ENCODE measurements at regions not wholly inside any gene's neighbourhood (a gene's known extent, or its start where the extent isn't known, plus 50 kb on each side); places are given as distances from the start of the nearest gene placed in this dataset.

DNA sequence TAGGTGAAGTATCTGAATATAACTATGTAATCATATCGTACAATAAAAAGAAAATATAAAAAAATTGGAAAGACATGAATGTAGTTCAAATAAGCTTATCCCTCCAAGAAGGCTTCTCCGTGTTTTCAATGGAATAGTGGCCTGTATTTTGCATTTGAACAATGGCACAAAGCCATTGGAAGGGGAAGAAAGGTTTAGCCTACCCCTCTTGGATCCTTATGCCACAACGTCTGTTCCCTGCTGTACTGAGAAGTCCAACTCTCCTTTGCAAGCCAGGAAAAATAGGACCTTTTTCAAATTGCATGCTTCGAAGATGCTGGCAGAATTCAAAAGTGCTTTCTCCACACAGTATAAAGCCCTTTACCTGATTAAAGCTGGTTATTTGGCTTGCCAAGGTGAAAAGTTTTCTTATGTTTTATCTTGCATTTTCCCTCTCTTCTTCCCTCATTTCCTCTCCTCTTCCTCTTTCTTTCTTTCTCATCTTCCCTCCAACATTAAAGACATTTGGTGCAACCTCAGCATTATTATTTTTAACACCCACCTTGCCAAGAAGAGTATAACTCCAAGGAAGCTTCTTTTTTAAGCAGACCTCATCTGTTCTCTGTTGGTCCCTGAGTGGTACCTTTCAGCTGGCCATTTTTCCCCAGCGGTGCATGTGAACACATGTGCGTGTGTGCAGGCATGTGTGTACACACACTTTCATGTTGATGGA lies 968.6 kb upstream of the RBFOX1 start:
- H3K4me1 ChIP-seq = no peaks in the 10 kb centered on the region

GRCh38 chr16:6363396-6363795 lies 969.2 kb upstream of the RBFOX1 start:
- in situ Hi-C loops (cut with MboI; ENCODE audit: low pct_ligation_motif_present in 1 of 4, low pct_unique_long_range_greater_than_20kb in 1 of 4, low sequenced_read_pairs in 3 of 4) = loop anchor here in 1 of 4 donors (10.0 kb wide), 1 partner anchor 59 kb away; no protein-coding TSS in a partner anchor
- intact Hi-C loops (cut with DNase I; ENCODE audit: low total_unique reads) = no loop called here
- no peak for DNase-seq
- WGBS, 2 donors (ENCODE audit: low coverage in 1 of 2) = 87 to 90% methylated on average over 11 of the region's 11 CpGs
- Histone ChIP-seq H3K4me1 (no peaks in the 10 kb centered on the region), H3K27me3 (no peaks in the 10 kb centered on the region), H3K36me3 (no peaks in the 10 kb centered on the region), H3K4me3 (no peak overlapping the region), H3K9me3 (no peaks in the 10 kb centered on the region), H3K27ac (no peak overlapping the region)
- TF ChIP-seq POLR2A (IDR thresholded peaks at IDR 0.05) (no peak), EP300 (IDR thresholded peaks at IDR 0.05; ENCODE audit: low read depth) (no peak), POLR2AphosphoS5 (IDR thresholded peaks at IDR 0.05) (no peak)
- TF ChIP-seq, protein P1, sequence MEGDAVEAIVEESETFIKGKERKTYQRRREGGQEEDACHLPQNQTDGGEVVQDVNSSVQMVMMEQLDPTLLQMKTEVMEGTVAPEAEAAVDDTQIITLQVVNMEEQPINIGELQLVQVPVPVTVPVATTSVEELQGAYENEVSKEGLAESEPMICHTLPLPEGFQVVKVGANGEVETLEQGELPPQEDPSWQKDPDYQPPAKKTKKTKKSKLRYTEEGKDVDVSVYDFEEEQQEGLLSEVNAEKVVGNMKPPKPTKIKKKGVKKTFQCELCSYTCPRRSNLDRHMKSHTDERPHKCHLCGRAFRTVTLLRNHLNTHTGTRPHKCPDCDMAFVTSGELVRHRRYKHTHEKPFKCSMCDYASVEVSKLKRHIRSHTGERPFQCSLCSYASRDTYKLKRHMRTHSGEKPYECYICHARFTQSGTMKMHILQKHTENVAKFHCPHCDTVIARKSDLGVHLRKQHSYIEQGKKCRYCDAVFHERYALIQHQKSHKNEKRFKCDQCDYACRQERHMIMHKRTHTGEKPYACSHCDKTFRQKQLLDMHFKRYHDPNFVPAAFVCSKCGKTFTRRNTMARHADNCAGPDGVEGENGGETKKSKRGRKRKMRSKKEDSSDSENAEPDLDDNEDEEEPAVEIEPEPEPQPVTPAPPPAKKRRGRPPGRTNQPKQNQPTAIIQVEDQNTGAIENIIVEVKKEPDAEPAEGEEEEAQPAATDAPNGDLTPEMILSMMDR (IDR thresholded peaks at IDR 0.05) = no peak

More for the DNA sequence above, 968.6 kb upstream of the RBFOX1 start:
- in situ Hi-C loops (cut with MboI; ENCODE audit: low pct_ligation_motif_present in 1 of 4, low pct_unique_long_range_greater_than_20kb in 1 of 4, low sequenced_read_pairs in 3 of 4) (loop anchor here in 1 of 4 donors (10.0 kb wide), 1 partner anchor 59 kb away; no protein-coding TSS in a partner anchor), intact Hi-C loops (cut with DNase I; ENCODE audit: low total_unique reads) (no loop called here)
- H3K36me3 ChIP-seq = no peaks in the 10 kb centered on the region
- no peak overlapping the region for H3K4me3 ChIP-seq
- no peak for DNase-seq
- no peaks in the 10 kb centered on the region for H3K9me3 ChIP-seq
- WGBS, 2 donors (ENCODE audit: low coverage in 1 of 2) = 59 to 72% methylated on average over 4 to 6 of the region's 6 CpGs
- H3K27ac ChIP-seq = no peak overlapping the region
- no peak for TF ChIP-seq POLR2A (IDR thresholded peaks at IDR 0.05)
- TF ChIP-seq, protein P1 (IDR thresholded peaks at IDR 0.05) = no peak
- no peak for TF ChIP-seq EP300 (IDR thresholded peaks at IDR 0.05; ENCODE audit: low read depth)
- TF ChIP-seq POLR2AphosphoS5 (IDR thresholded peaks at IDR 0.05) = no peak
- H3K27me3 ChIP-seq = no peaks in the 10 kb centered on the region

DNA sequence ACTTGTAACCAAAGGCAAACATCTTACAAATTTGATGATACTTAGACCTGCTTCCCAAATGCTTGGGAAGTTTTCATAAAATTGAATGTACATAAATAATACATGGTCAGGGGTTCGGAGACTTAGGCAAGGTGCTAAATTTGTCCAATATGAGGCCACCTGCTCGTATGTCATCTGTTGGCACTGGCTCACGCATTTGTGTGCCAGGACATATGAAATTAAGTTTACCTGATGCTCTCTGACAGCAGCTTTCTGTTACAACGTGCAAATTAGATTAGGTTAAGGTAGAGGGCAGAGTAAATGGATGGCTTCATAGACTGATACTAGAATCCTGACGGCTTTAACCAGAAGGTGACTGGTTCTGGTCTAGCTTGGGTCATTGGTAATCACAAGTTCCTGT lies 970.3 kb upstream of the RBFOX1 start:
- no peak for DNase-seq
- Histone ChIP-seq H3K4me1 (no peaks in the 10 kb centered on the region), H3K9me3 (no peaks in the 10 kb centered on the region), H3K4me3 (no peak overlapping the region), H3K36me3 (no peaks in the 10 kb centered on the region), H3K27me3 (no peaks in the 10 kb centered on the region), H3K27ac (no peak overlapping the region)
- intact Hi-C loops (cut with DNase I; ENCODE audit: low total_unique reads) = no loop called here
- 63 to 77% methylated on average over 2 to 5 of the region's 5 CpGs for WGBS, 2 donors (ENCODE audit: low coverage in 1 of 2)
- in situ Hi-C loops (cut with MboI; ENCODE audit: low pct_ligation_motif_present in 1 of 4, low pct_unique_long_range_greater_than_20kb in 1 of 4, low sequenced_read_pairs in 3 of 4) = loop anchor here in 1 of 4 donors (10.0 kb wide), 1 partner anchor 58 kb away; no protein-coding TSS in a partner anchor
- TF ChIP-seq, protein P1 (IDR thresholded peaks at IDR 0.05) = no peak
- no peak for TF ChIP-seq POLR2A (IDR thresholded peaks at IDR 0.05)
- TF ChIP-seq POLR2AphosphoS5 (IDR thresholded peaks at IDR 0.05) = no peak
- no peak for TF ChIP-seq EP300 (IDR thresholded peaks at IDR 0.05; ENCODE audit: low read depth)

GRCh38 chr16:6360641-6361040 lies 972.0 kb upstream of the RBFOX1 start:
- TF ChIP-seq EP300 (IDR thresholded peaks at IDR 0.05; ENCODE audit: low read depth) (no peak), POLR2AphosphoS5 (IDR thresholded peaks at IDR 0.05) (no peak), POLR2A (IDR thresholded peaks at IDR 0.05) (no peak)
- TF ChIP-seq, protein P1 (IDR thresholded peaks at IDR 0.05) = no peak
- 87 to 89% methylated on average over 7 of the region's 7 CpGs for WGBS, 2 donors (ENCODE audit: low coverage in 1 of 2)
- Histone ChIP-seq H3K4me1 (no peaks in the 10 kb centered on the region), H3K27me3 (no peaks in the 10 kb centered on the region), H3K36me3 (no peaks in the 10 kb centered on the region), H3K4me3 (no peak overlapping the region), H3K27ac (no peak overlapping the region), H3K9me3 (no peaks in the 10 kb centered on the region)
- in situ Hi-C loops (cut with MboI; ENCODE audit: low pct_ligation_motif_present in 1 of 4, low pct_unique_long_range_greater_than_20kb in 1 of 4, low sequenced_read_pairs in 3 of 4) = loop anchor here in 1 of 4 donors (10.0 kb wide), 1 partner anchor 56 kb away; no protein-coding TSS in a partner anchor
- DNase-seq = no peak
- intact Hi-C loops (cut with DNase I; ENCODE audit: low total_unique reads) = no loop called here

Measured in transverse colon (tissue), 4 donors.